ENCODE measurements at regions not wholly inside any gene's neighbourhood (a gene's known extent, or its start where the extent isn't known, plus 50 kb on each side); places are given as distances from the start of the nearest gene placed in this dataset.

DNA sequence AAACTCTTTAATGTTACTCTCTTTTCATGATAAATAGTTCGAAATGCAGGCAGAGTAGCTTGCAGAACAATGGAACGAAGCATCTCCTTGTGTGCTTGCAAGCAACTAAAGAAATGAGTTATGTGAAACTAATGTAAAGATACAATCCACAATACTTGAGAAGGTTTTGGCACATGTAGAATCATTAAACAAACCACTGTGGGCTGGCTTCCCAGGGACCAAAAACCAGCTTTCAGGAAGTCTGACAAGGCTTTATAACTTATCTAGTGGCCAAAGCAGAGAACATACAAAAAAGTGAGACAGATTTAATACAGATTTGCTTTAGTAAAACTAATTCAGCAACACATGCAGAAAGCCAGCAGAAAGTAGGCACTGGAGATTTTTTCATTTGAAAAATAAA, 1673.8 kb upstream of the AGA start:
- TF ChIP-seq POLR2A (IDR thresholded peaks at IDR 0.05; ENCODE audit: low read depth, low read length) (no peak), POLR2AphosphoS5 (IDR thresholded peaks at IDR 0.05; ENCODE audit: low read depth, low read length) (no peak), TAF1 (IDR thresholded peaks at IDR 0.05; ENCODE audit: borderline replicate concordance, low read depth, low read length) (no peak)
